ENCODE measurements at regions not wholly inside any gene's neighbourhood (a gene's known extent, or its start where the extent isn't known, plus 50 kb on each side); places are given as distances from the start of the nearest gene placed in this dataset.

- Mint-ChIP-seq H3K4me1 (ENCODE audit: low read depth) (no peaks in the 10 kb centered on the region), H3K4me3 (no peak overlapping the region), H3K27me3 (no peaks in the 10 kb centered on the region), H3K27ac (no peak overlapping the region), H3K36me3 (ENCODE audit: low read depth) (no peaks in the 10 kb centered on the region), H3K9me3 (peaks cover 2% of the 10 kb centered on the region)
Measured at GRCh38 chr4:119873132-119873531, 193.5 kb downstream of the MAD2L1 start.

- Mint-ChIP-seq H3K27ac (no peak overlapping the region), H3K27me3 (no peaks in the 10 kb centered on the region), H3K9me3 (peaks cover 3% of the 10 kb centered on the region), H3K4me3 (no peak overlapping the region), H3K36me3 (ENCODE audit: low read depth) (no peaks in the 10 kb centered on the region), H3K4me1 (ENCODE audit: low read depth) (no peaks in the 10 kb centered on the region)
Measured at GRCh38 chr4:119872371-119873016, 194.2 kb downstream of the MAD2L1 start.

- Mint-ChIP-seq H3K9me3 (peaks cover 3% of the 10 kb centered on the region), H3K4me3 (no peak overlapping the region), H3K27ac (no peak overlapping the region), H3K4me1 (ENCODE audit: low read depth) (no peaks in the 10 kb centered on the region), H3K27me3 (no peaks in the 10 kb centered on the region), H3K36me3 (ENCODE audit: low read depth) (no peaks in the 10 kb centered on the region)
Measured at GRCh38 chr4:119870856-119871255, 195.8 kb downstream of the MAD2L1 start.

GRCh38 chr4:119865789-119866188, 200.9 kb downstream of the MAD2L1 start:
- Mint-ChIP-seq H3K9me3 (peaks cover 3% of the 10 kb centered on the region), H3K36me3 (ENCODE audit: low read depth) (no peaks in the 10 kb centered on the region), H3K27ac (no peak overlapping the region), H3K4me1 (ENCODE audit: low read depth) (no peaks in the 10 kb centered on the region), H3K4me3 (no peak overlapping the region), H3K27me3 (no peaks in the 10 kb centered on the region)

- Mint-ChIP-seq H3K27me3 (no peaks in the 10 kb centered on the region), H3K27ac (no peak overlapping the region), H3K9me3 (peaks cover 3% of the 10 kb centered on the region), H3K36me3 (ENCODE audit: low read depth) (no peaks in the 10 kb centered on the region), H3K4me3 (no peak overlapping the region), H3K4me1 (ENCODE audit: low read depth) (no peaks in the 10 kb centered on the region)
Measured at GRCh38 chr4:119865389-119865788, 201.3 kb downstream of the MAD2L1 start.

- H3K36me3 Mint-ChIP-seq (ENCODE audit: low read depth) = no peaks in the 10 kb centered on the region
- no peaks in the 10 kb centered on the region for H3K27me3 Mint-ChIP-seq
- H3K4me1 Mint-ChIP-seq (ENCODE audit: low read depth) = no peaks in the 10 kb centered on the region
- H3K9me3 Mint-ChIP-seq = no peaks in the 10 kb centered on the region
- H3K4me3 Mint-ChIP-seq = no peak overlapping the region
- no peak overlapping the region for H3K27ac Mint-ChIP-seq
Measured at GRCh38 chr4:119861731-119862130, 204.9 kb downstream of the MAD2L1 start.

GRCh38 chr4:119858176-119858575, 208.5 kb downstream of the MAD2L1 start:
- H3K4me1 Mint-ChIP-seq (ENCODE audit: low read depth) = no peaks in the 10 kb centered on the region
- H3K9me3 Mint-ChIP-seq = no peaks in the 10 kb centered on the region
- H3K36me3 Mint-ChIP-seq (ENCODE audit: low read depth) = no peaks in the 10 kb centered on the region
- H3K4me3 Mint-ChIP-seq = no peak overlapping the region
- H3K27me3 Mint-ChIP-seq = no peaks in the 10 kb centered on the region
- H3K27ac Mint-ChIP-seq = no peak overlapping the region

GRCh38 chr4:119854364-119854763, 212.3 kb downstream of the MAD2L1 start:
- no peaks in the 10 kb centered on the region for H3K36me3 Mint-ChIP-seq (ENCODE audit: low read depth)
- H3K27me3 Mint-ChIP-seq = no peaks in the 10 kb centered on the region
- no peaks in the 10 kb centered on the region for H3K9me3 Mint-ChIP-seq
- no peak overlapping the region for H3K27ac Mint-ChIP-seq
- H3K4me3 Mint-ChIP-seq = no peak overlapping the region
- H3K4me1 Mint-ChIP-seq (ENCODE audit: low read depth) = no peaks in the 10 kb centered on the region

- Mint-ChIP-seq H3K9me3 (no peaks in the 10 kb centered on the region), H3K27ac (no peak overlapping the region), H3K36me3 (ENCODE audit: low read depth) (no peaks in the 10 kb centered on the region), H3K27me3 (no peaks in the 10 kb centered on the region), H3K4me3 (no peak overlapping the region), H3K4me1 (ENCODE audit: low read depth) (no peaks in the 10 kb centered on the region)
Measured at GRCh38 chr4:119851649-119852048, 215.0 kb downstream of the MAD2L1 start.

GRCh38 chr4:119841361-119841760, 212.8 kb upstream of the PDE5A start:
- Mint-ChIP-seq H3K4me1 (ENCODE audit: low read depth) (no peaks in the 10 kb centered on the region), H3K27ac (no peak overlapping the region), H3K27me3 (no peaks in the 10 kb centered on the region), H3K4me3 (no peak overlapping the region), H3K36me3 (ENCODE audit: low read depth) (no peaks in the 10 kb centered on the region), H3K9me3 (no peaks in the 10 kb centered on the region)

- no peak overlapping the region for H3K27ac Mint-ChIP-seq
- no peaks in the 10 kb centered on the region for H3K27me3 Mint-ChIP-seq
- no peak overlapping the region for H3K4me3 Mint-ChIP-seq
- no peaks in the 10 kb centered on the region for H3K36me3 Mint-ChIP-seq (ENCODE audit: low read depth)
- H3K9me3 Mint-ChIP-seq = no peaks in the 10 kb centered on the region
- H3K4me1 Mint-ChIP-seq (ENCODE audit: low read depth) = no peaks in the 10 kb centered on the region
Measured at GRCh38 chr4:119835613-119835910, 207.0 kb upstream of the PDE5A start.

- Mint-ChIP-seq H3K27ac (no peak overlapping the region), H3K27me3 (no peaks in the 10 kb centered on the region)
Measured at GRCh38 chr4:119834906-119835612, 206.5 kb upstream of the PDE5A start.

GRCh38 chr4:119833611-119834010, 205.0 kb upstream of the PDE5A start:
- H3K9me3 Mint-ChIP-seq = no peaks in the 10 kb centered on the region
- no peaks in the 10 kb centered on the region for H3K36me3 Mint-ChIP-seq (ENCODE audit: low read depth)
- no peaks in the 10 kb centered on the region for H3K27me3 Mint-ChIP-seq
- no peak overlapping the region for H3K4me3 Mint-ChIP-seq
- H3K4me1 Mint-ChIP-seq (ENCODE audit: low read depth) = no peaks in the 10 kb centered on the region
- no peak overlapping the region for H3K27ac Mint-ChIP-seq

More at GRCh38 chr4:119834906-119835612, 206.5 kb upstream of the PDE5A start:
- Mint-ChIP-seq H3K4me3 (no peak overlapping the region), H3K4me1 (ENCODE audit: low read depth) (no peaks in the 10 kb centered on the region), H3K36me3 (ENCODE audit: low read depth) (no peaks in the 10 kb centered on the region), H3K9me3 (no peaks in the 10 kb centered on the region)

GRCh38 chr4:119832776-119833175, 204.2 kb upstream of the PDE5A start:
- Mint-ChIP-seq H3K9me3 (peaks cover 6% of the 10 kb centered on the region), H3K36me3 (ENCODE audit: low read depth) (no peaks in the 10 kb centered on the region), H3K4me3 (no peak overlapping the region), H3K27ac (no peak overlapping the region), H3K4me1 (ENCODE audit: low read depth) (no peaks in the 10 kb centered on the region), H3K27me3 (no peaks in the 10 kb centered on the region)

- H3K27ac Mint-ChIP-seq = no peak overlapping the region
Measured at GRCh38 chr4:119829326-119829725, 200.7 kb upstream of the PDE5A start.

GRCh38 chr4:119825696-119826095, 197.1 kb upstream of the PDE5A start:
- Mint-ChIP-seq H3K4me3 (no peak overlapping the region), H3K36me3 (ENCODE audit: low read depth) (no peaks in the 10 kb centered on the region), H3K27me3 (peaks cover 5% of the 10 kb centered on the region), H3K4me1 (ENCODE audit: low read depth) (no peaks in the 10 kb centered on the region), H3K27ac (no peak overlapping the region), H3K9me3 (peaks cover 6% of the 10 kb centered on the region)

More at GRCh38 chr4:119829326-119829725, 200.7 kb upstream of the PDE5A start:
- Mint-ChIP-seq H3K27me3 (peaks cover 5% of the 10 kb centered on the region), H3K4me1 (ENCODE audit: low read depth) (no peaks in the 10 kb centered on the region), H3K9me3 (peaks cover 6% of the 10 kb centered on the region), H3K4me3 (no peak overlapping the region), H3K36me3 (ENCODE audit: low read depth) (no peaks in the 10 kb centered on the region)

Data from stimulated activated naive CD8-positive, alpha-beta T cell treated with anti-CD3 and anti-CD28 coated beads, Interleukin-15, Interleukin-2, amounts not matched to agents 100 ng/mL and 50 ng/mL, for 24 hours (primary cell).